ENCODE measurements at regions not wholly inside any gene's neighbourhood (a gene's known extent, or its start where the extent isn't known, plus 50 kb on each side); places are given as distances from the start of the nearest gene placed in this dataset.

DNA sequence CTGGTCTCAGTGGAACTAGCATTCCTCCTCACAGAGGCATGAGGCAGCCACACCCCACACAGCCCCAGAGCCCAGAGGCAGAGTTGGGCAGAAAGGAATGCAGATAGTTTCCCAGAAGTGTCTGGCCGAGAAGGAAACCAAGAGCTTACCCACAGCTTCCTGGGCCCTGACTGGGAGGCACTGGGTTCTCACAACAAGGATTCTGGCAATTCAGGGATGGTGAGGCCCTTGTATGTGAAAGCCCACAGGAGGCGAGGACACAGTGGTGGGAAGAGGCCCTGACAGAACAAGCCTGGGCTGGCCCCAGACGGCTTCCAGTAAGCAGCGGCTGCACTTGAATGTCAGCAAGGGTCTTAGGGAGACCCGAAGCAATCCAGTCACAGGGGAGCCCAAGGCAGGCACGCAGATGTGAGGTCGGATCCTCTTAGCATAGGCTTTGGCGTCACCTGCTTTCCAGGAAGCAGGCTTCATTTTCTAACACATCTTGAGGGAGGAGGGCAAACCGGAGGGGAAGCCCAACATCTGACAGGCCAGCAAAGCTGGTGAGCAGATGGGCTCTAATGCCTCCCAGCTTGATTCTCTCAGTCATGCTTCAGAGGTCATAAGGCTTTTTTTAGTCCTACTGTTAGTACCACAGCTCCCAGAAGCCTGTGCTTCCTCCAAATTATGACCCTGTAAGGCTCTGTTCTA is 78.3 kb upstream of the AKIP1 start:
- H3K36me3 ChIP-seq (replicated peaks; ENCODE audit: insufficient read depth, low read depth) = no peaks in the 10 kb centered on the region
- no peaks in the 10 kb centered on the region for H3K9me3 ChIP-seq (ENCODE audit: low read depth)
- peak overlapping the region; percentile 87 for H3K27ac ChIP-seq
- no peaks in the 10 kb centered on the region for H3K27me3 ChIP-seq
- TF ChIP-seq EZH2phosphoT487 (IDR thresholded peaks at IDR 0.05; ENCODE audit: low read depth, severe bottlenecking, unreplicated experiment) (no peak), EZH2 (IDR thresholded peaks at IDR 0.05; ENCODE audit: borderline replicate concordance) (no peak)
- TF ChIP-seq, protein P1, sequence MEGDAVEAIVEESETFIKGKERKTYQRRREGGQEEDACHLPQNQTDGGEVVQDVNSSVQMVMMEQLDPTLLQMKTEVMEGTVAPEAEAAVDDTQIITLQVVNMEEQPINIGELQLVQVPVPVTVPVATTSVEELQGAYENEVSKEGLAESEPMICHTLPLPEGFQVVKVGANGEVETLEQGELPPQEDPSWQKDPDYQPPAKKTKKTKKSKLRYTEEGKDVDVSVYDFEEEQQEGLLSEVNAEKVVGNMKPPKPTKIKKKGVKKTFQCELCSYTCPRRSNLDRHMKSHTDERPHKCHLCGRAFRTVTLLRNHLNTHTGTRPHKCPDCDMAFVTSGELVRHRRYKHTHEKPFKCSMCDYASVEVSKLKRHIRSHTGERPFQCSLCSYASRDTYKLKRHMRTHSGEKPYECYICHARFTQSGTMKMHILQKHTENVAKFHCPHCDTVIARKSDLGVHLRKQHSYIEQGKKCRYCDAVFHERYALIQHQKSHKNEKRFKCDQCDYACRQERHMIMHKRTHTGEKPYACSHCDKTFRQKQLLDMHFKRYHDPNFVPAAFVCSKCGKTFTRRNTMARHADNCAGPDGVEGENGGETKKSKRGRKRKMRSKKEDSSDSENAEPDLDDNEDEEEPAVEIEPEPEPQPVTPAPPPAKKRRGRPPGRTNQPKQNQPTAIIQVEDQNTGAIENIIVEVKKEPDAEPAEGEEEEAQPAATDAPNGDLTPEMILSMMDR (IDR thresholded peaks at IDR 0.05; ENCODE audit: poor library complexity) = no peak
- H3K79me2 ChIP-seq = peaks cover 17% of the 10 kb centered on the region
- H3K9me2 ChIP-seq (replicated peaks; ENCODE audit: insufficient read depth) = no peaks in the 10 kb centered on the region
- H3K4me2 ChIP-seq = peak overlapping the region; percentile 52
- peak overlapping the region; percentile 11 for H2AFZ ChIP-seq
- peaks cover 15% of the 10 kb centered on the region for H3K4me1 ChIP-seq (ENCODE audit: insufficient read depth)
- no peaks in the 10 kb centered on the region for H4K20me1 ChIP-seq (ENCODE audit: insufficient read depth, poor library complexity, severe bottlenecking)
- H3K4me3 ChIP-seq = no peak overlapping the region
- peak; percentile 42 for DNase-seq (ENCODE audit: low spot score)
- WGBS (ENCODE audit: low lambda C conversion rate, missing lambda C conversion rate) = 50% methylated on average over 9 of the region's 9 CpGs

DNA sequence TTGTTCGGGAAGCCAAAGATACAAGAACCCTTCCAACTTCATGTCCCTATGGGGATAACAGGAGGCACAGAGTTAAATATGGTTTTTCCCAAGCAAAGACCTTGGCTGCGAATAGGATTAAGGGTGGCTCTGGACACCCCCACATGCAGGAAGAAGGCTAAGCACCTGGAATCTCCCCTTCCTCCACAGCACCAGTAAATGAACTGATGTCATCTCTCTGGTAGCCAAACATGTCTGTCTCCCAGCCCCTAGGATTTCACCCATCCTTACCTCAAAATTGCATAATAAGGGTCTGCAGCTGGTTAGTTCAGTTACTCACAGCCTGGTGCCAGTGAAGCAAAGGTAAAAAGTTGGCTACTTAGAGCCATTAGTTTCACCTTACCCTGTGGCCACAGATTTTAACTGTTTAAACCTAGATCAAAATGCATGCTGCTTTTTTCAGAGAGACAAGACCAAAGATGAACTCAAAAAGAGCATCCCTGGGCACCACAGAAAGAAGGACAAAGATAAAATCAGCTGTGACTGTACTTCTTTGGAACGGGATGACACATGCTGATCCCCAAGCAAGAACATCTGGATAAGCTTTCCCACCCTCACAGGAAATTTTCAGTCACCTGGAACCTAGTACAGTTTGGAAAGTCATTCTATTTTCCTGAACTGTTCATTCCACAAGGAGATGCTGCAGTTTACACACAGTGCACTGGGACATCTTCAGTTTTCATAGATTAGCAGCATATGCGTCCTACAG is 77.2 kb upstream of the AKIP1 start:
- no peaks in the 10 kb centered on the region for H3K9me3 ChIP-seq (ENCODE audit: low read depth)
- no peaks in the 10 kb centered on the region for H3K36me3 ChIP-seq (replicated peaks; ENCODE audit: insufficient read depth, low read depth)
- no peaks in the 10 kb centered on the region for H4K20me1 ChIP-seq (ENCODE audit: insufficient read depth, poor library complexity, severe bottlenecking)
- DNase-seq (ENCODE audit: low spot score) = no peak
- TF ChIP-seq, protein P1 (IDR thresholded peaks at IDR 0.05; ENCODE audit: poor library complexity) = no peak
- no peak for TF ChIP-seq EZH2 (IDR thresholded peaks at IDR 0.05; ENCODE audit: borderline replicate concordance)
- no peak for TF ChIP-seq EZH2phosphoT487 (IDR thresholded peaks at IDR 0.05; ENCODE audit: low read depth, severe bottlenecking, unreplicated experiment)
- no peak overlapping the region for H3K4me3 ChIP-seq
- H3K4me2 ChIP-seq = no peak overlapping the region
- no peaks in the 10 kb centered on the region for H3K27me3 ChIP-seq
- H2AFZ ChIP-seq = no peak overlapping the region
- H3K4me1 ChIP-seq (ENCODE audit: insufficient read depth) = peaks cover 20% of the 10 kb centered on the region
- peaks cover 24% of the 10 kb centered on the region for H3K79me2 ChIP-seq
- no peaks in the 10 kb centered on the region for H3K9me2 ChIP-seq (replicated peaks; ENCODE audit: insufficient read depth)
- H3K27ac ChIP-seq = peak overlapping the region; percentile 87
- WGBS (ENCODE audit: low lambda C conversion rate, missing lambda C conversion rate) = 71% methylated on average over 4 of the region's 4 CpGs

DNA sequence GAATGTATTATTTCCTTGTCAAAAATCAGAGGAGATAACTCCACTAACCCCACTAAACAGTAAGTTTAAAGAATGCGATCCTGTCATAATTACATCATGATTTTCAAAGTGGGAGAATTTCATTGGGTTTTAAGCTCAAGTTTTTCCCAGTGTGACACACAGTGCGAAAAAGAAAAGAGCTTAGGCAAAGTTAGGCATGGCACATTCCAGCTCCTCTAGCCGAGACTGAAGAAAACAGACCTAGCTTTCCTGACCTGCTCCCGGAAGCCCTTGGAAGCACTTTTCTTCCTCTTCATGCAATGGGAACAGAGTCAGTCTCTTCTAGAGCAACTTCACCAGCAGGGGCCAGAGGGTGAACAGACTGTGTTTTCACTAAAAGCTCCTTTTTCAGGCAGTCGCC is 76.6 kb upstream of the AKIP1 start:
- no peak overlapping the region for H2AFZ ChIP-seq
- H3K79me2 ChIP-seq = peaks cover 30% of the 10 kb centered on the region
- no peaks in the 10 kb centered on the region for H4K20me1 ChIP-seq (ENCODE audit: insufficient read depth, poor library complexity, severe bottlenecking)
- H3K4me2 ChIP-seq = no peak overlapping the region
- H3K27ac ChIP-seq = peak overlapping the region; percentile 87
- H3K9me3 ChIP-seq (ENCODE audit: low read depth) = no peaks in the 10 kb centered on the region
- H3K4me1 ChIP-seq (ENCODE audit: insufficient read depth) = peaks cover 26% of the 10 kb centered on the region
- 83% methylated on average over 5 of the region's 5 CpGs for WGBS (ENCODE audit: low lambda C conversion rate, missing lambda C conversion rate)
- H3K4me3 ChIP-seq = no peak overlapping the region
- no peaks in the 10 kb centered on the region for H3K9me2 ChIP-seq (replicated peaks; ENCODE audit: insufficient read depth)
- DNase-seq (ENCODE audit: low spot score) = no peak
- H3K36me3 ChIP-seq (replicated peaks; ENCODE audit: insufficient read depth, low read depth) = no peaks in the 10 kb centered on the region
- no peaks in the 10 kb centered on the region for H3K27me3 ChIP-seq
- TF ChIP-seq EZH2phosphoT487 (IDR thresholded peaks at IDR 0.05; ENCODE audit: low read depth, severe bottlenecking, unreplicated experiment) (no peak), EZH2 (IDR thresholded peaks at IDR 0.05; ENCODE audit: borderline replicate concordance) (no peak)
- TF ChIP-seq, protein P1 (IDR thresholded peaks at IDR 0.05; ENCODE audit: poor library complexity) = no peak

Data from hepatocyte (in vitro differentiated cells).